ENCODE measurements at regions not wholly inside any gene's neighbourhood (a gene's known extent, or its start where the extent isn't known, plus 50 kb on each side); places are given as distances from the start of the nearest gene placed in this dataset.

DNA sequence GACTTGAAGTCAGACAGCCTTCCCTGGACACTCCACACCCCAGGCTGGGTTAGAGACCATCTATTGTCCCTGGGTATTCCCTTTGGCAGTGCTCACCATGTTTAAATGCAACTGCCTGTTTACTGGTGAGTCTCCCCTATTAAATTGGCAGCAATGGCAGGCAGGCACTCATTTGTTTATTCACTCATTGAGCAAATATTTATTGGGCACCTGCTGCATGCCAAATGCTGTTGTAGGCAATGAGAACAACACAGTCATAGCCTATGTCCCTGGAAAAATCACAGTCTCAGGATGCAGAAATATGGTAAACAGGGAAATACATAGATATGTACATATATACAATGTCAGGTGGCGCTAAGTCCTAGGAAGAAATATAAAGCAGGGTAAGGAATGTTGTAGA lies 212.8 kb downstream of the SUDS3 start:
- no peak overlapping the region for H3K27ac ChIP-seq
- in situ Hi-C loops (cut with HindIII; ENCODE audit: low pct_ligation_motif_present, low sequenced_read_pairs): no loop called here
- TF ChIP-seq, protein P1, sequence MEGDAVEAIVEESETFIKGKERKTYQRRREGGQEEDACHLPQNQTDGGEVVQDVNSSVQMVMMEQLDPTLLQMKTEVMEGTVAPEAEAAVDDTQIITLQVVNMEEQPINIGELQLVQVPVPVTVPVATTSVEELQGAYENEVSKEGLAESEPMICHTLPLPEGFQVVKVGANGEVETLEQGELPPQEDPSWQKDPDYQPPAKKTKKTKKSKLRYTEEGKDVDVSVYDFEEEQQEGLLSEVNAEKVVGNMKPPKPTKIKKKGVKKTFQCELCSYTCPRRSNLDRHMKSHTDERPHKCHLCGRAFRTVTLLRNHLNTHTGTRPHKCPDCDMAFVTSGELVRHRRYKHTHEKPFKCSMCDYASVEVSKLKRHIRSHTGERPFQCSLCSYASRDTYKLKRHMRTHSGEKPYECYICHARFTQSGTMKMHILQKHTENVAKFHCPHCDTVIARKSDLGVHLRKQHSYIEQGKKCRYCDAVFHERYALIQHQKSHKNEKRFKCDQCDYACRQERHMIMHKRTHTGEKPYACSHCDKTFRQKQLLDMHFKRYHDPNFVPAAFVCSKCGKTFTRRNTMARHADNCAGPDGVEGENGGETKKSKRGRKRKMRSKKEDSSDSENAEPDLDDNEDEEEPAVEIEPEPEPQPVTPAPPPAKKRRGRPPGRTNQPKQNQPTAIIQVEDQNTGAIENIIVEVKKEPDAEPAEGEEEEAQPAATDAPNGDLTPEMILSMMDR (IDR thresholded peaks at IDR 0.05; ENCODE audit: low read depth, low read length, missing control alignments): no peak

DNA sequence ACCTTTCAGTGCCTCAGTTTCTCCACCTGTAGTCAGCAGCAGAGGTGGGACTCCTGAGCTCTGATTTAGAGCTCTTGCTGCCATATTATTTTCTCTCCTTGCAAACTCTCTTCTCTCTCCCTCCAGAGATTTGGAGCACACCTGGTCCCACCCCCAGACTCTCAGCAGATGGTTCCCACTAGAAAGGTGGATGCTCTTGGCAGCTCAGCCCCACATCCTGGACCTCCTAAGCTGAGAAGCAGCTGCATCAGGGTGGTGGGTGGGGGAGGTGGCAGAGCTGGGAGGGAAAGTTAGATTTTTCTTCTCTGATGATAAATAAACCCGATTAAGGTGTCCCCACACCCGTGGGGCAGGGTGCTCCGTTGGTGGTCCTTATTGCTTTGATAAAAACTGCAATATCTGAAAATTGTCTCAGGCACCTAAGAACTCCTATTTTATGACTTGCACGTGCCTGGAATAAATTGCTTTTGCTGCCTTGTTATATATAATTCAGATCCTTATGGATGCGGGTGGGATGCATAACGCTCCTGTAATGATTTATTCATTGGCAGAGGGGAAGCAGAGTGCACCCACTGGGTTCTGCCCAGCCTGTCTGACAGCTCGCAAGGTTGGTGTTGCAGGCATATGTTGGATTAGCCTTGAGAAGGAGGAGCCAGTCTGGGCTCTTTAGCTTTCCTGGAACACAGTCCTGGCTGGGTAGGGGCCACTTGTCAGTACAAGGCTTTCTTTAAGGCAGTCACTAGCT lies 214.2 kb downstream of the SUDS3 start:
- no peak overlapping the region for H3K4me3 ChIP-seq (ENCODE audit: low read depth, low read length)
- in situ Hi-C loops (cut with HindIII; ENCODE audit: low pct_ligation_motif_present, low sequenced_read_pairs): no loop called here

More for the DNA sequence above, 212.8 kb downstream of the SUDS3 start:
- DNase-seq: no peak
- H3K27me3 ChIP-seq (replicated peaks): no peaks in the 10 kb centered on the region
- H3K36me3 ChIP-seq (replicated peaks): no peaks in the 10 kb centered on the region
- H3K4me3 ChIP-seq (ENCODE audit: low read depth, low read length): no peak overlapping the region

DNA sequence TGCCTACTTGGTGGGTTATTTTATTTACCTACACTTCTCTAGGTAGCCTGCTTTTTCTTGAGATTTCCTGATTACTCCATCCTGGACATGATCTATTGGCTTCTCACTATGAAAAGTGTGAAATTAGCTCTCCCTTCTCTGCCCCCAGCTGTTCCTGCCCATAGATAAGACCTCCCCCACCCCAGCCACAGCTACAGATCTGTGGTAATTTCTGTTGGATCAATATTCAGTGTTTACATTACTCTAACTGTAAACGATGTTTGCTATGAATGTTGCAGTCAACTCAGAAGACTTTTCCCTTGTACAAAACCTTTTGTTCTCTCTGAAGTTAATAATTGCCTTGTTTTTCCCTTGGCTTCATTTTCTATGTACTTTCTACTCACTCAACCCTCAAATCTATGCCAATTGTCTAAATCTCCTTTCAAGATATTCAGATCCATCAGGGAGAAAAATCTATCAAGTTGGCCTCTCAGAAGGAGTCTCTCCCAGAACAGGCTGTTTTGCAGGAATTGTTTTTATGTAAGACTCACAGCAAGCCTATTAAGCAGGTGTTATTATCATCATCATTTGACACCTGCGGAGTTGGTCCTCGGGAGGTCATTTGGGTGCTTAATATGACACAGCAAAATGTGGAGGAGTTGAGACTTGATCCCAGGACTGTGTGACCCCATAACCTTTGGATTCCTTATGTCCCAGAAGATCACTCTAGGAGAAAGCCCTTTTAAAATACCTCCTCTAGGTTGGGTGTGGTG lies 227.4 kb downstream of the SUDS3 start:
- no peaks in the 10 kb centered on the region for H3K27me3 ChIP-seq (replicated peaks)
- TF ChIP-seq, protein P1 (IDR thresholded peaks at IDR 0.05; ENCODE audit: low read depth, low read length, missing control alignments): no peak
- H3K27ac ChIP-seq: no peak overlapping the region
- H3K36me3 ChIP-seq (replicated peaks): no peaks in the 10 kb centered on the region
- DNase-seq: no peak
- in situ Hi-C loops (cut with HindIII; ENCODE audit: low pct_ligation_motif_present, low sequenced_read_pairs): no loop called here
- H3K4me3 ChIP-seq (ENCODE audit: low read depth, low read length): no peak overlapping the region

More for the DNA sequence above, 214.2 kb downstream of the SUDS3 start:
- no peak overlapping the region for H3K27ac ChIP-seq
- TF ChIP-seq, protein P1 (IDR thresholded peaks at IDR 0.05; ENCODE audit: low read depth, low read length, missing control alignments): no peak
- H3K36me3 ChIP-seq (replicated peaks): no peaks in the 10 kb centered on the region
- DNase-seq: no peak
- no peaks in the 10 kb centered on the region for H3K27me3 ChIP-seq (replicated peaks)

DNA sequence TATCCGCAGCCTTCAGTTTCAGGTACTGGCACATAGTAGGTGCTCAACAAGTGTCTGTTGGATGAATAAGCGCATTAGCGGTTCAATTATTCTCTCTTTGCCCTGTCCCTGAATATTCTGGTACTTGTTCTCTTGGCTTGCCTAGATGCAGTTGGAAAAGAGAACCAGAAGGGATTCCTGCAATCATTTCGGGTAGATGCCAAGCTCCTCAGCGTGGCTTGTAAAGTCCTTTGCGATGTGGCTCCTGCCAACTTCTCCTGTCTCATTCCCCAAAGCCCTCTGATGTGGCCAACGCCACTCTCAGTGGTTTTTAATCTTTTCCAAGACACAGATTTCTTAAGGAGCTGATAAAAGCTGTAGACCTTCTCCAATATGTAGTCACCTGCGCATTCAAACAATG lies 230.3 kb downstream of the SUDS3 start:
- Histone ChIP-seq H3K27ac (no peak overlapping the region), H3K36me3 (replicated peaks) (no peaks in the 10 kb centered on the region), H3K4me3 (ENCODE audit: low read depth, low read length) (no peak overlapping the region), H3K27me3 (replicated peaks) (no peaks in the 10 kb centered on the region)
- TF ChIP-seq, protein P1 (IDR thresholded peaks at IDR 0.05; ENCODE audit: low read depth, low read length, missing control alignments): no peak
- DNase-seq: no peak
- in situ Hi-C loops (cut with HindIII; ENCODE audit: low pct_ligation_motif_present, low sequenced_read_pairs): no loop called here

DNA sequence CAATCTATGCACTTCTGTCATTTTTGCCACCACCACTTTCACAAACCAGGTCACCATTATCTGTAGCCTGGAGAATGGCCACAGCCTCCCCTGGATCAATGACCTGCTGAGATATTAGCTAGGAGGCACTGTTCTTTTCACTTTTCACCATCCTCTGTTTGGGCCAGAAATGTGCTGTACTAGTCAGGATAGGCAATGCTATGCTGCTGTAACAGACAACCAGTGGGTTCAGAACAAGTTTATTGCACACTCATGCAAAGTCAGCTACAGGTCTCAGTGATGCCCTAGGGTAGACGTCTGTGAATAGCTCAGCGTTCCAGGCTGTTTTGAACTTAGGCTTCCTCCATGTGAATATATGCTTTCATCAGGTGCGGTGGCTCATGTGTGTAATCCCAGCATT lies 231.5 kb downstream of the SUDS3 start:
- no peak overlapping the region for H3K4me3 ChIP-seq (ENCODE audit: low read depth, low read length)
- H3K27me3 ChIP-seq (replicated peaks): no peaks in the 10 kb centered on the region
- DNase-seq: no peak
- in situ Hi-C loops (cut with HindIII; ENCODE audit: low pct_ligation_motif_present, low sequenced_read_pairs): no loop called here
- no peaks in the 10 kb centered on the region for H3K36me3 ChIP-seq (replicated peaks)
- TF ChIP-seq, protein P1 (IDR thresholded peaks at IDR 0.05; ENCODE audit: low read depth, low read length, missing control alignments): no peak
- no peak overlapping the region for H3K27ac ChIP-seq

Measured in brain microvascular endothelial cell (primary cell).